Activated CD4-positive, CD25-positive, alpha-beta regulatory T cell (primary cell): ENCODE measurements at regions not wholly inside any gene's neighbourhood (a gene's known extent, or its start where the extent isn't known, plus 50 kb on each side); places are given as distances from the start of the nearest gene placed in this dataset.

Source experiments
- DNase-seq, 4 experiments: peaks; one replicate each; lab custom pipeline; 2025; lab: John Stamatoyannopoulos, UW

DNA sequence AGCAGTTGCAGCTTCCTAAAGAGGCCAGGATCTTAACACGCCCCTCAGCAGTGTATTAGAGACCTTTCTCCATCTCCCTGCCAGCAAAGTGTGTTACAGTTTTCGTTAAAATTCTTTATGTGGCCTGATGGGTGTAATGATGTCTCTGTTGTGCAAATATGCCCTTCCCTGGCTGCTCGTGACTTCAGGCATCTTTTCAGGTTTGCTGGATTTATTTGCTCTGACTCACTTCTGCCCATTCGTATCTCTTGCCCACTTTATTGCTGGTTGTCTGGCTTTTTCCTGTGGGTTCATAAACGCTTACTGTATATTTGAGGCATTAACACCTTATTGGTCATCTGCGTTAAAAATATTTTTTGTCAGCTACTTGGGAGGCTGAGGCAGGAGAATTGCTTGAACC lies 134.5 kb downstream of the ASB1 start:
- no peak for DNase-seq

DNA sequence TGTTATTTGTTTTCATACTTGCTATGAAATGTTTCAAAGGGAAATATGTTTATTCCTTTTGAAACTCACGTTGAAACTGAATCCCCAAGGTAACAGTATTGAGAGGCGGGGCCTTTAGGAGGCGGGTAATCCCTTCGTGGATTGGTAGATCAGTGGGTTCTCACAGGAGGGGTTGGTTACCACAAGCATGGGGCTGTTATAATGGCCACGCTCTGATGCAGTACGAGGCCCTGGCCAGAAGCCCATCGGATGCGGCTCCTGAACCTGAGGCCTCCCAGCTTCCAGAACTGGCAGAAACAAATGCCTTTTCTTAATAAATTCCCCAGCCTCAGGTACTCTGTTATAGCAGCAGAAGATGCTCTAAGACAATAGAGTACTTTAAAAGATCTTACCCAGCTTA lies 135.7 kb downstream of the ASB1 start:
- DNase-seq: no peak

DNA sequence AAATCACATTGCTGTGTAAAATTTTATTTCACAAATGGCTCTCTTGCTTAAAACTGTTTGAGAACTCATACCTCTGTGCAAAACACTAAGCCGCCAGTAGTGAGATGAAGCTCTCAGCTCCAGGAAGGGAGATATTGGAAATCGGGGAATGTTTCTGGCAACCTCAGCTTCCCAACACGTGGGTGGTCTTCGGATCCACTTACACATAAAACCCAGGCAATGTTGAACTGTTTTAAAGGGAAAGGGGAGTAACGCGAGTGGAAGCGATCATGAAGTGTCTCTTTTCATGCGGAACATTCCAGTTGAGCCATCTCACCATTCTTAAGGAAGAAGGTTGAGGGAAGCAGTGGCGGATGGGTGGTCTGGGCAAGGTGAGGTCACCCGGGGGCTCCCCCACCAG lies 136.8 kb downstream of the ASB1 start:
- DNase-seq: no peak

DNA sequence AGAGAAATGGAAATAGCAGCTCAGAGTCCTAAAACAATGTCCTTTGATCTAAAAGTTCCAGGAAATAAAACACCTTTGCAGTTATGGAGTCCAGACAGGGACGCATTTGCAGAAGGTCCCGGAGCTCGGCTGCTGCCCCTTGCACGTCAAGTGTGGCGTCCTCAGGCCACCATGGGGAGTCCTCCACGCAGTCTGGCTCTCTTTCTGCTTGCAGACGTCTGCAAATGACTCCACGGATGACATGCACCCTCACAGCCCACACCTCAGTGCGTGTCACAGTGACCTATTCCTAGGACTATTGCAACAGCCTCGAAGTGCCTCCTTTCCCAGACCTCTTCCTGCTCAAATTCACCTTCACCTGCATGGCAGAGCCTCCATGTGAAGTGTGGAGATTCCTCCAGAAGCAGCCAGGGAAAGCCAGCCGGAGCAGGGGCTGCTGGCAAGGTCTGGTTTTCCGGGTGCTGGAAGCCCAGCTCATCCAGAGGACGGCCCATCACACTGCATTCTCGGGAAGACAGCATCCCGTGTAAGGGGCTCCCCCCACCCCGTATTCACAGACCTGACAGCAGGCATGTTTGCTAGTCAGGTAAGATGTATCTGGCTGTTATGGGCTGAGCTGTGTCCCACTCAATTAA lies 137.7 kb downstream of the ASB1 start:
- no peak for DNase-seq

DNA sequence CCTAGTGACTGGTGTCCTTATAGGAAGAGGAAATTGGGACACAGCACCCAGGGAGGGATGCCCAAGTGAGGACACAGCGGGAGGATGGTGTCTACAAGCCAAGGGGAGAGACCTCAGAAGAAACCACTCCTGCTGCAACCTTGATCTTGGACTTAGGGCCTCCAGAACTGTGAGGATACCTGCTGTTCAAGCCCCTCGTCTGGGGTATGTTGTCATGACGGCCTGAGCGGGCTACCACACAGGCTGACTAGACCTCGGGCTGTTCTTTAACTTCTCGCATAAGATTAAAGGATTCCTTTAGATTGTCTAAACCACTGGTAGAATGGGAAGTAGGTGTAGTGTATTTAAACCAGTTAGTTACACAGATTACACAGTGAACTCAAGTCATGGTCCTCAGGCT lies 138.3 kb downstream of the ASB1 start:
- no peak for DNase-seq

DNA sequence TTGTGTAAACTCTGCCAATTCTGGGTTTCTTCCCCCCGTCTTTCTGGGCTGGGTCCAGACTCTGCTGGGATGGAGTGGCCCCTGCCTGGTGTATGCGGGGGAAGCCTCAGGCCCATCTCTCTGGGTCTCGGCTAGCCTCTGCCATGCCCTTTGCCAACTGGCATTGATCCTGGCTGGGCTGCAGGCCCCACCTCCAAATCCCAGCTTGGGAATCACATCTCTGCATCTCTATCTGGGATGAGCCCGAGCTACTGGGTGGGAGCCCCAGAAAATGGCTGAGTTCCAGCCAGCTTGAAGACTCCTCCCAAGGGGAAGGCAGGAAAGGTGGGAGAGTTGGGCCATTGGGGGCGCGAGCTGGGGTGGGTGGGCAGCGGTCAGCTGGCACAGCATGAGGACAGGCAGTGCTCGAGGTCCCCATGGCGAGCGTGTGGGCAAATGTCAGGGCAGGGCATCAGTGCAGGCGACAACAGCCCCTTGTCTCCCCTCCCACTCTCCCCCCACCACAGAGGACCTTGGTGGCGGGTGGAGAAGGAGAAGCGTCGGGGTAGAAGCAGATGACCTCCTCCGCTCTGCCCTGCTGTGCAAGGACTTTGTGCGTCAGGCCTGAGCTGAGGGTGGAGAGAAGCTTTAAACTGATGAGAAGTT lies 139.4 kb downstream of the ASB1 start:
- DNase-seq: no peak

DNA sequence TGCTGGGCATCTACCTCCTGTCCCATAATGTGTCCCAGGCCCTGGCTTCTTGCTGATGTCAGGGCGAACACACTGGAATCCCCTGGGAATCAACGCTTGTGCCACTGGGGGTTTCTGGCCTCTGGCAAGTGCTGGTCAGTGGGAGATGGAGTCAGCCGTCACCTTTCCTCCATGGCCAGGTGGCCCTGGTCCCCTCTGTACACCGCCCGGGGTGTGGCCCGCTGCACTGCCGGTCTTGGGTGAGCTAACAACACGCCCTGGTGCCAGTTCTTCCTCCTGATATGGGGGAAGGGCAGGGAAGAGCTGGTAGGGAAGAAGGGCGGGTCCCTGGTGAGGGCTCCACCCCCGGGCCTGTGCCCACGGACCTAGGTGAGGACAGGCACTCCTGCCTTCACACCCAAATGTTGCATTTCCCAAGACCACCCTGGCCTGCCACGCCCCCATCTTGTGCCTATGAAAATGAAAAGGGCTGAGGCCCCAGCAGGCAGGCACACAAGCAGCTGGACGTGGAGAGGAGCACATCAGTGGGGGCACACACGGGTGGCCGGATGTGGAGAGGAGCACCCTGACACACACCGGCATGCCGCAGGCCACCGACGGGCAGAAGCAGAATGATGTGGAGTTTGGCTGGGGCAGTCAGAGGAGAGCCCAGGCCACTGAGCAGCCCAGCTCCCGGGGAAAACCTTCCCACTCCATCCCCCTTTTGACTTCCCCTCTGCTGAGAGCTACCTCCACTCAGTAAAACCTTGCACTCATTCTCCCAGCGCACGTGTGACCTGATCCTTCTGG lies 140.5 kb downstream of the ASB1 start:
- no peak for DNase-seq

DNA sequence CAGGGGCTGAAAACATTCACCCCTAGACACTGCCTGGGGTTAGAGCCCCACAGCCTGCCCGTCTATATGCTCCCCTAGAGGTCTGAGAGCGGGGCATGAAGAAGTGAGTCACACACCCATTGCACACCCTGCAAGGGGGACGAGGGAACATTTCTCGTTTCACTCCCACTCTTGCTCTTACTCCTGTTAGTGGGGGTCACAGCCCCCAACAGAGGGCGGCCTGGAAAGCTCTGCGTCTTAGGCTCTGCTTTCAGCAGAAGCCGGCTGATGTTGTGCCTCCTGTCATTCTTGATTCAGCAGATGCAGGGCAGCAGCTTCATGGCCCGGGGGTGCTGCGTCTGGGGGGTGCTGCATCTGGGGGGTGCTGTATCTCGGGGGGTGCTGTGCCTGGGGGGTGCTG lies 141.3 kb downstream of the ASB1 start:
- DNase-seq: no peak

DNA sequence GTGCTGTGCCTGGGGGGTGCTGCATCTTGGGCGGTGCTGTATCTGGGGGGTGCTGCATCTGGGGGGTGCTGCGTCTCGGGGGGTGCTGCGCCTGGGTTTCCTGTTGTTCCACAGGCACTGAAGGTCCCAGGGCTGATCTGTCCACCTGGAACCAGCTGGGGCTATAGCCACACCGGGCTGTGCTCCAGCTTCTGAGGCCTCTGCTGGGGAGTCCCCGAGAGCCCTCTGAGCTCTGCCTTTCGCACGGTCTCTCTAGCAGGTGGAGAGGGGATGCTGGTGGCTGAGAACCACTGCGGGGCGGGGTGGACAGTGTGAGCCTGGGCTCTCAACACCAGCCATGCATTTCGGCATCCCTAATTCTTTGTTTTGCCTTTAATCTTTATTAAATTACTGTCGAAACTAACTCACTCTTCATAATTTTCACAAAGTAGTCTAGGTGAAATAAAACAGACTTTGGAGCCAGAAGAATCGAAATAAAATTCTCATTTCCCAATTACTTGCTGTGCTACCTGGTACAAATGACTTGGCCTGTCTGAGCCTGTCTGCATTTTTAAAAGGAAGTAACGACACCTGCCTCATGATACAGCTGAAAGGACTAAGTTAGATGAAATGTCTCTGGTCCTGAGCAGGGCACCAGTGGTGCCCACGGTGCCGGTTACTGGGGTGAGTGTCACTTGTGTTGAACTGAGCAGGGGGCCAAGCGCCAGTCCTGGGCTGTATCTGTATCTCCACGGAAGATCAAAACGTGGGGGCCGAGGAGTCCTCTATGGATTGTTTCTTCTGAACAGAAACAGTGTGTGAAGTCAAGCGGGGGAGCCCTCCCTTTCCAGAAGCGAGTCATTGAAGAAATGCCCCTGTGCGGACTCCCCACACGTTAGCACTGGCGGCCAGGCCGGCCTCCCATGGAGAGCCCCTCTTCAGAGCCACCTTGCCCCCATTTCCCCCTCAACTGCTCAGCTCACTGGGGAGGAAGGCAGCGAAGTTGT lies 142.0 kb downstream of the ASB1 start:
- no peak for DNase-seq

DNA sequence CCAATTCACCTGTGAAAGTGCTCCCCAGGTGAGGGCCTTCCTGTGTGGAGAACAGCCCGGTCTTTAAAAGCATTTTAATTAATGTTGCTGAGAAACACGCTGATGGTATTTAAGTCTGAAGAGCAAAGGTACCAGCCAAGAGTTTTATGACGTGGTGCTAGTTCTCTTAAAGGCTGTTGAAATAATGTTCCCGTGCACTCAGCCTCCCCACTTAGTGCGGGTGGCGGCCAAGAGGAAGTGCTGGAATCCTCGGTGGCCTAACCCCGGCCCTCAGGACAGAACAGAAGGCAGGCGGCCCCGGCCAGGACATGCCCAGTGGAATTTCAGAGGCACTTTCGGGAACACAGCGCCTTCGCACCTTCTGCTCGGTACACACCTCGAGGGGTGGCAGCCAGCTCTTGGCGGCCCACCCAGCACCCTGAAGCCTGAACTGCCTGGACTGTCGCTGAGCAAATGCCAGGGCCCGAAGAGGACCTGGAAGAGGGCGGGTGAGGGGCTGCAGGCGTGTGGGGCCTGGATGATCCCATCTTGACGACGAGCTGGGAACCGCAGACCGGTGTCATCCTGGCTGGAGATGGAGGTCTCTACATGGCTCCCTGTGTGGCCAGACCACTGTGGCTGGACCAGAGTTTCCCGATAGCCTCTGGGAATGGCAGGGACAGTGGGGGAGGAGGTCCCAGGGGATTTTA lies 142.9 kb downstream of the ASB1 start:
- DNase-seq: no peak

DNA sequence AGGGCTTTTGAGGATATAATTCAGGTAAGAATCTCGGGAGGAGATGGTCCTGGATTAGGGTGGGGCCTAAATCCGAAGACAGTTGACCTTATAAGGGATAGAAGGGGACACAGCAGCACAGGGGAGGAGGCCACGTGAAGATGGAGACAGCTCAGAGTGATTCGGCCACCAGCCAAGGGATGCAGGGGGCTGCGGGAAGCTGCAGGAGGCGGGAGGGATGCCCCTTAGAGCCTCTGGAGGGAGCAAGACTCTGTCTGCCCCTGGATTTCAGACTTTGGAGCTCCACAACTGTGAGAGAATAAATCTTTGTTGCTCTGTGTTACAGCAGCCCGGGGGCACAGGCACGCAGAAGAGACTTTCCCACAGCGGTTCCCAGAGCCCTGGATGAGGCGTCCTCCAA lies 143.7 kb downstream of the ASB1 start:
- no peak for DNase-seq

DNA sequence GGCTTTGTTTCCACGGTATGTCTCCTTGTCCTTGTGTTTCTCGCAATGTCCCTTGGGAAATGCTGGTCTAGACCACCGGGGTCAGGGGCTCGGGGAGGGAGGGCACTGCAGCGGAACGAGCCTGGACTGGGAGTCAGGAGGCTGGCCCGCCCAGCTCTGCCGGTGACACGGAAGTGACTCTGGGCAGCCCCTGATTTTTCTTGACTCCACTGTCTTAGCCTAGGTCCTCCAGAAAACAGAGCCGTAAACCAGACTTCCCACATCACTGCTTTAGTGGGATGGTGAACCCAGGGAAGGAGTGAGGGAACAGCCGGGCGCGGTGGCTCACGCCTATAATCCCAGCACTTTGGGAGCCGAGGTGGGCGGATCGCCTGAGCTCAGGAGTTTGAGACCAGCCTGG lies 144.2 kb downstream of the ASB1 start:
- DNase-seq: no peak

DNA sequence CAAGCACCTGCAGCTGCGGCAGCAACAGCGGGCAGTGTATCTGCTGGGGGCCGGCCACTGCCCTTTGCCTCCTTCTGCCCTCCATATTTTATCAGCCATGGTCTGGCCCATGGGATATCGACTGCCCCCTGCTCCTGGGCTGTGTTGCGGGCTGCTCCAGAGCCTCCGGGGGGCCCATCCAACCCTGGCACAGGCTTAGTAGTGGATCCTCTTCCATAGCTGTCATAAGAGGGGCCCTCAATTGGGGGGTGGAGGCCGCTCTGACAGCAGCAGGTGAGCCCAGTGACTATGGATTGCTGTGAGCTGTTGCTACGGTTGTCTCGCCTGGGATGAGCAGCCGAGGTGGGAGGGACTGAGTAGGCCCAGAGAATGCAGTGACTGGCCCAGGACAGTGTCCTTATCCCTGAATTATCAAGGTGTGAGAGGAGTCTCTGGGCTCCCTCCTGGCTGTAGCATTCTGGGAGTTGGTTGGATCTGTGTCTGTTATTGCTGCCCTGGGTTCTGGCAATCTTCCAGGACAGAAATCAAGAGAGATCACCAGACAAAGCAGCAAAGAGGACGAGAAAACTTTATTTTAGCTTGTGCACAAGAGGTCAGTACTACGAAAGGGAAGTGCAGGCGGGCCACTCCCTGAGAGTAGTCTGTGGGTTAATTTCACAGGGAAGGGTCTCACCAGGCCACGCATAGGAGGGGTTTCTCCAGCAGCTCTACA lies 145.1 kb downstream of the ASB1 start:
- no peak for DNase-seq

DNA sequence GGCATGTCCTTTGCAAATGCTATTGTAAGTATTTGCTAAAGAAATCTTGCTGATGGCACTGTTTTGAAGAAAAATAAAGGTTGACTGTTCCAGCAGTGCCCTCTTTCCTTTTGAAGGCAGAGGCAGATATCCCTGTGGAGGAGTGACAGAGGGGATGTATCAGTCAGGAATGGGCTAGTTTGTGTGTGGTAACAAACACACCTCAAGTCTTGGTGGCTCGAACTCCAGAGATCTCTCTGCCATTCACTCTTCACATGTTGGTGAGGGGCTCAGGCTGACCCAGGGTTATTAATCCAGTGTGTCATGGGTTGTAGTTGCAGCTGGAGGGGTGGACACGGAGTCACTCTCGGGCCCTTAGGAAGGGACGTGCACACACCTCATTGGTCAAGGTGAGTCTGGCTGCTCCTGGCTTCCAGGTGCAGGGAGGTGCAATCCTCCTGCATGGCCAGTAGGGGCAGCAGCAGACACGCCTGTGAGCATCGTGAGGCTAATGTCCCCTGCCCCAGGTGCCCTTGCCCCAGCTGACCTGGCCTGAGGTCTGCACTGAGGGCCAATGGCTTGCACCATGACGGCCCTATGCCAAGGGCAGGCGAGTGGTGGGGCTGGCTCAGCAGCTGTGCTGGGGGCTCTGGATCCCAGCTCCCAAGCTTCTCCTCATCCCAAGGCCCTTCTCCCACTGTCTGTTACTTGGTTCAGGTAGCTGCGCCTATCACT lies 146.5 kb downstream of the ASB1 start:
- DNase-seq: no peak

DNA sequence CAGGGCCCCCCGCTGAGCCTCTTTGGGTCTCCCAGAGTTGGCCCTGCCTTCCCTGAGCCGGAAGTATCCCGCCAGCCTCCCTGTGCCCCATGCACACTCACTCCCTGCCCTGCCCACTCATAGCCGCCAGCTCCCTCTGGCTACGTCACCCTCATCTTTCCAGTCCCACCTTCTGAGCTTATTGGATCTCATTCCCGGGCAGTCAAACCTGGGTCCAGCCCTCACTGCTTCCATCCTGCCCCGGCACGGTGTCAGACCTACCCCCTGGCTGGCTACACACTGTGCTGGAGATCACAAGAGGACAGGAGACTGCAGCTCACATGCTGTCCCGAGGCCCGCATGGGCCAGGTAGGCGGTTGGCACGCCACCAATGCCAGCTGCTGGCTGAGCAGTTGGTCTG lies 147.2 kb downstream of the ASB1 start:
- no peak for DNase-seq

DNA sequence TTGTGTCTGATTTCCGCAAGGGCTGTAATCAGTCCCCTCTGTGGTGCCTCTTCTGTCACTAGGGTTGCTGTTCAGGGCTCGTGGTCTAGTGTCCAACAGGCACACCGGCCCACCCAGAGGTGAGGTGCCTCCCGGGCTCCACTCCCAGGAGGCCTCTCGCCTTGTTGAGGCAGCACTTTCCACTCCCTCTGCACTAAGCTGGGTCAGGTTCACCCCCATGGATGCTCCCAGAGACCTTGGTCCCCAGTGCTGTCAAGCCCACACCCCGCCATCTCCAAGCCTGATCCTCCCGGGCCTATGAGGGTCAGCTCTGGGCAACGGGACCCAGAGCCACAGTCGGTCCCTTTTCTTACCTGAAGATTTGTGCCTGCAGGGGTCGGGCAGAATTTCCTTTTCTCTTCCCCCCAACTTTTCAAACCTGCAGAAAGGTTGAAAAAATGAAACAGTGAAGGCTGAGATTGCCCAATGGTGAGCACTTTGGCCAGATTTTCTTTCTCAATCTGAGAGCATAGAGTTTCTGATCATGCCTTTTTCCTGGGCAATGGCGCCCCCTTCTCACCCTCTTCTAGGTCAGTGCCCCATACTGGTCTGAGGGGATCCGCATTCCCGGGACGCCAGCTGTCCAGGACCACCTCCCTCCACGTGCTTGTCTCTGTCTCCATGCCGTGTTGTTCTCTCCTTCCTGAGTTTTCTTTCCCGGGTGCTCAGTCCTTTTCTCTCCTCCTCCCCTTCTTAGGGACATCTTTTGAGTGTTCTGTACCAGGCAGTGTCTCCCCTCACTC lies 148.0 kb downstream of the ASB1 start:
- no peak for DNase-seq

DNA sequence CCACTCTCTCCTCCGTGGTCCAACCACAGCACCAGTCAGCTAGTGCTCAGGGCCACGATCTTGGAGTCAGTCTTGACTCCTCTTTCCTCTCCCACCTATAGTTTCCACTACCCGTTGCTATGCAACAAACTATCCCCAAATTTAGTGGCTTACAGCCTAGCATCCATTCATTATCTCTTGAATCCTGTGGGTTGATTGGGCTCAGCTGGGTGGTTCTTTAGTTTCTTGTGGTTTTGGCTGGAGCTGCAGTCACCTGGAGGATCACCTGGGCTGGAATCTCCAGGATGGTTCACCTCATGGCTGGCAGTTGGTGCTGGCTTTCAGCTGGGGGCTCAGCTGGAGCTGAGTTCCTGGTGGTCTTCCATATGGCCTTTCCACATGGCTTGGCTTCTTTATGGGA lies 149.9 kb downstream of the ASB1 start:
- no peak for DNase-seq

DNA sequence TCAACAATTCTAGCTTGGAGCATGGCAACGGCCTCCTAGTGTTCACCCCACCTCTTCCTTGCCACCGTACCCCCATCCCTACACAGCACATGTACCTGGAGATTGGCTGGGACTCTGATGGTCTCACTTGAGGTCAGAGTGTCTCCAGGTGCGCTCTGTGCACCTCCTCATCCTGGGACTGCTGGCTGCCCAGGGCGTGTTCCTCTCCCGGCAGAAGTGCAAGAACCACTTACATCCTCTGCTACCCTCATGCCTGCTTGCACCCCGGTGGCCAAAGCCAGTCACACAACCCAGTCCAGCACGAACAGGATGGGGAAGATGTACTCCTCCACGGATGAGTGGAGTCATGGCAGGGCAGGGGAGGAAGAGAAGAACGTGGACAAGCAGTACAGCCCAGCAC lies 151.5 kb downstream of the ASB1 start:
- DNase-seq: no peak

DNA sequence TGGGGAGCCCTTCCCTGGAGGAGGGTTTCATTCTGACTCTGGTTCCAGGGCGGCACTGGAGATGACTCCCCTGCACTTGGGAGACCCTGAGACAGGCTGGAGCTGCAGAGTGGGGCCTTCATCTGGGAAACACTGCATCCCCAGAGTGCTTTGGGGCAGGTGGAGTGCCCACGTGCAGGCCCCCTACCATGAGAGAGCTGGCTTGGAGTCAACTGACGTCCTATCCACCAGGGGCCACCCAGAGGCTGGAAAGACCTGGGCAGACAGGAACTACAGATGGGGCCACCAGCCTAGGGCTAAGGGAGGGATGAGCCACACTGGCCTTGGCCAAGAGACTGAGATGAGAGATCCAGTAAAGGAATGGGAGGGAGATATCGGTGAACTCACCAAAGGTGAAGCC lies 153.8 kb downstream of the ASB1 start:
- DNase-seq: no peak

DNA sequence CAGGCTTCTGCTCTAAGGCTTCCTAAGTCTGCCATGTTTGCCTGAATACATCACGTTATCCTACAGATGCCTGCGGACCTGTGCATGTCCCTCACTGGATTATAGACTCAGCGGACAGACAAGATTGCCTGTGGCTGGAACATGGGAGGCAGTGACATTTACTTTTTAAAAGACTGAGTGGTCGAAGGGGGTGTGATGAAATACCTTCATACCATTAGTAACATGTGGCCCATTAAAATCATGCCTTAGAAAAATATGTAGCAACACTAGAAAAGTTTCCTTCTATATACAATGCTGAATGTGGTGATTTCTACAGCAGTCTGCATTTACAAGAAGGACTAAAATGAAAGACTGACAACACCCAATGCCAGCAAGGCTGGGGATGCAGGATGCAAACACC lies 154.4 kb downstream of the ASB1 start:
- DNase-seq: no peak
